ENCODE measurements at regions not wholly inside any gene's neighbourhood (a gene's known extent, or its start where the extent isn't known, plus 50 kb on each side); places are given as distances from the start of the nearest gene placed in this dataset.

- CTCF ChIA-PET: no interaction called here
- peaks cover 18% of the 10 kb centered on the region for H3K9me3 ChIP-seq (ENCODE audit: control insufficient read depth, insufficient read depth, low read length)
- H3K9me1 ChIP-seq (ENCODE audit: insufficient read depth, low read length): no peaks in the 10 kb centered on the region
- DNase-seq (no peak), ATAC-seq (ENCODE audit: low read depth) (no peak)
- BruUV-seq (replicated peaks): no TSS peak
- no peak overlapping the region for H4K8ac ChIP-seq (ENCODE audit: low read depth in 2 of 2, low read length in 2 of 2)
- no peak overlapping the region for H2AFZ ChIP-seq (replicated peaks; ENCODE audit: low read length, poor library complexity)
- no peaks in the 10 kb centered on the region for H3K36me3 ChIP-seq (ENCODE audit: control insufficient read depth, insufficient read depth, low read length)
- no peak overlapping the region for H3K4me3 ChIP-seq (ENCODE audit: insufficient read depth, low read depth, low read length)
- no peak overlapping the region for H3K4ac ChIP-seq (ENCODE audit: low read depth, low read length)
- no peak overlapping the region for H3K27ac ChIP-seq (ENCODE audit: insufficient read depth, low read length)
- no peak overlapping the region for H3K9ac ChIP-seq (ENCODE audit: low read depth, low read length)
- WGBS, 2 experiments (ENCODE audit: extremely low coverage in 2 of 2, insufficient read length in 1 of 2): 10% methylated on average over 3 of the region's 4 CpGs; no CpG with 5 or more reads in 1 of the 2 experiments
- POLR2A ChIA-PET (ENCODE audit: unreplicated experiment): no interaction called here
- no peak overlapping the region for H2AK9ac ChIP-seq (replicated peaks; ENCODE audit: low read depth, low read length, poor library complexity)
- H3K4me1 ChIP-seq (ENCODE audit: control insufficient read depth, insufficient read depth, low read length): no peaks in the 10 kb centered on the region
- no peaks in the 10 kb centered on the region for H4K20me1 ChIP-seq (ENCODE audit: insufficient read depth, low read length)
- H3K23ac ChIP-seq (ENCODE audit: low read depth, low read length): no peak overlapping the region
- intact Hi-C loops (cut with micrococcal nuclease): no loop called here
- no peak overlapping the region for H2BK120ac ChIP-seq (ENCODE audit: low read depth, low read length)
- no peak overlapping the region for H2BK20ac ChIP-seq (ENCODE audit: low read depth, low read length)
- H2BK15ac ChIP-seq (ENCODE audit: low read depth, low read length): no peak overlapping the region
- dilution Hi-C loops (cut with HindIII; ENCODE audit: low sequenced_read_pairs, unreplicated experiment): no loop called here
- H3K4me2 ChIP-seq (ENCODE audit: low read depth, low read length): no peak overlapping the region
- no peak overlapping the region for H4K5ac ChIP-seq (ENCODE audit: low read depth, low read length)
- in situ Hi-C loops (cut with MboI; ENCODE audit: low sequenced_read_pairs): no loop called here
- H3K18ac ChIP-seq (ENCODE audit: low read depth, low read length): no peak overlapping the region
- no peak overlapping the region for H4K91ac ChIP-seq (ENCODE audit: insufficient read depth, low read depth, low read length)
- H3K79me1 ChIP-seq (ENCODE audit: low read depth in 1 of 2, low read length in 2 of 2): no peaks in the 10 kb centered on the region
- H2AK5ac ChIP-seq (ENCODE audit: low read depth, low read length): no peak overlapping the region
- no peak overlapping the region for H2BK5ac ChIP-seq (ENCODE audit: low read depth, low read length, poor library complexity, severe bottlenecking)
- TF ChIP-seq MAFK (IDR thresholded peaks at IDR 0.05; ENCODE audit: low read depth, low read length) (no peak), MXI1 (IDR thresholded peaks at IDR 0.05; ENCODE audit: borderline replicate concordance, low read depth, low read length) (no peak), USF2 (IDR thresholded peaks at IDR 0.05; ENCODE audit: low read depth, low read length) (no peak), CHD1 (IDR thresholded peaks at IDR 0.05; ENCODE audit: low read depth, low read length) (no peak), SMC3 (IDR thresholded peaks at IDR 0.05; ENCODE audit: low read depth, low read length) (no peak), CEBPB (IDR thresholded peaks at IDR 0.05; ENCODE audit: low read depth, low read length) (no peak), FOS (IDR thresholded peaks at IDR 0.05; ENCODE audit: low read depth, low read length) (no peak), RCOR1 (IDR thresholded peaks at IDR 0.05; ENCODE audit: insufficient replicate concordance, low read length) (no peak), POLR2A (IDR thresholded peaks at IDR 0.05; ENCODE audit: low read depth, low read length) (no peak), CTCF (conservative IDR thresholded peaks at IDR 0.05; ENCODE audit: low read depth, low read length) (no peak), MAZ (IDR thresholded peaks at IDR 0.05; ENCODE audit: borderline replicate concordance, low read depth, low read length) (no peak), BHLHE40 (IDR thresholded peaks at IDR 0.05; ENCODE audit: low read depth, low read length) (no peak), RFX5 (IDR thresholded peaks at IDR 0.05; ENCODE audit: low read depth, low read length) (no peak)
- H3K14ac ChIP-seq (replicated peaks; ENCODE audit: low read depth, low read length): no peak overlapping the region
- H3K27me3 ChIP-seq (ENCODE audit: control insufficient read depth, insufficient read depth, low read length): no peaks in the 10 kb centered on the region
- H3K56ac ChIP-seq (ENCODE audit: extremely low read depth, insufficient read depth, low read length): no peak overlapping the region
Measured at GRCh38 chr7:153320005-153320404, 560.5 kb downstream of the ACTR3B start.
